8988T (cell line): ENCODE measurements at regions not wholly inside any gene's neighbourhood (a gene's known extent, or its start where the extent isn't known, plus 50 kb on each side); places are given as distances from the start of the nearest gene placed in this dataset.

Experiments
- DNase-seq: peaks from one replicate; pipeline ENCODE4 v3.0.0; 2011

DNA sequence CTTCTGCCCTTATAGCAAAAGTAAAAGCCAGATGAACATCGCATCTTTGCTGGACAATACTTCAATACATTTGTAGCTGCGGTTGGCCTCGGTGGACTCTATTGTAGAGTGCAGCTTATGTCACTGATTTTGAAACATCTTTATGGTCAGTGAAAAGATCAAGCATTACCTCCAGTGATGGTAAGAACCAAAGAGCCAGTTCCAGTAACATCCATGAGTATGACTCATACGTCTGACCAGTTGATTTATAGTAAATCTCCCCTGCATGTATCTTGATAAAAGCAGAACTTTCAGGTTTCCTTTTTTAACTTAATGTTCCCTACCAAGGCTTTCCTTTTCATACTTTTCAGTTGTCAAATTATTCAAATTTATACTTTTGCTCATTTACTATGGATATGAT lies 119.2 kb upstream of the HNRNPA3 start:
- no peak for DNase-seq

DNA sequence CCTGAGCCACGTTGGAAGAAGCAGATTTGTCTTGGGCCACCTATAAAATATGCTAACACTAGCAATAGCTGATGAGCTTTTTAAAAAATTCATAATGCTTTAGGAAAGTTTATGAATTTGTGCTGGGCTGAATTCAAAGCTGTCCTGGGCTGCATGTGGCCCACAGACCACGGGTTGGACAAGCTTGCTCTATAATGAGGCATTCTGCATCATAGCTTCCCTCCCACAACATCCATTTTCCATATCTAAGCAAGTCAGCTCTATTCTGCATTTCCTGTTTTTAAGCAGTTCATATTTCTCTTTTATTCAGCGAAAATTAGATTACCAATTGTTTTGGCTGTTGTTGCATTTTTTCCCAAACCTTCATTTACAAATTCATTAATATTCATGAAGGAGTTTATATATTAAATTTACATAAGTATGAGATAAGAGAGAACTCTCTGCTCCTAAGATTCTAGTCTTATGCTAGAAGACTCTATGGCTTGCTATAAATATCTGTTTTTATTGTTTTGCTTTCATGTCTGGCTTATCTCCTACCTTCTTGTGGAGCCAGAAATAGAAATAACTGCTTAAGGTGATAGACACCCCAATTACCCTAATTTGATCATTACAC lies 114.5 kb upstream of the HNRNPA3 start:
- DNase-seq = no peak

DNA sequence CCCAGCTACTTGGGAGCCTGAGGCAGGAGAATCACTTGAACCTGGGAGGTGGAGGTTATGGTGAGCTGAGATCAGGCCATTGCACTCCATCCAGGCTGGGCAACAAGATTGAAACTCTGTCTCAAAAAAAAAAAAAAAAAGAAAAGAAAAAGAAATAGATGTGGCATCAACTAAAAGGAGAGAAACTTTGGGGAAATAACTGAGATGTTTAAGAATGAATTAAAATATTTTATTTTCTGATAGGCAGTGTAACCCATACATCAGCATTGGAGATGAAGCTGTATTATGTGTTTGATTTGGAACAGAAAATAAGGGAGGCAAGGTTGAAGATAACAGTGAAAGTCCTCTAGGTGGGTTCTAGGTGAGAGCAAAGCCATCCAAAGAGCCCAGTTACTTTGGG lies 110.7 kb upstream of the HNRNPA3 start:
- DNase-seq = no peak

DNA sequence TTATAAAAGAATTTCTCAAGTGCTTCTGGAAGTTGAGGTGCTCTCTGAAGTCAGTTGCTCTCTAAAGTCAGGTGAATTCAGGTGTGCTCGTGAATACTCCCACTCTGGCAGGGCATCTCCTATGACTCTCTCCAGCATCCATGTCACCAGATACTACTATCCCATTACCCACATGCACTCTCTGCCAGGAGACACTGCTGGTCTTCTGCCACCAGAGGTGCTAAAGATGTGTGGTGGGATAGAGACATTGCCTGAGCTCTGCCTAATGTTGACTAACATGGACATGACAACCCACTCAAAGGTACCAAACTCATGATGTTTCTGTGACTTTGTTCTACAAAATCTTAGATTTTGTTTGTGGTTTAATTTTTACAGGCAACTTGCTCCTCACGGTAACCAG lies 106.4 kb upstream of the HNRNPA3 start:
- DNase-seq = no peak

DNA sequence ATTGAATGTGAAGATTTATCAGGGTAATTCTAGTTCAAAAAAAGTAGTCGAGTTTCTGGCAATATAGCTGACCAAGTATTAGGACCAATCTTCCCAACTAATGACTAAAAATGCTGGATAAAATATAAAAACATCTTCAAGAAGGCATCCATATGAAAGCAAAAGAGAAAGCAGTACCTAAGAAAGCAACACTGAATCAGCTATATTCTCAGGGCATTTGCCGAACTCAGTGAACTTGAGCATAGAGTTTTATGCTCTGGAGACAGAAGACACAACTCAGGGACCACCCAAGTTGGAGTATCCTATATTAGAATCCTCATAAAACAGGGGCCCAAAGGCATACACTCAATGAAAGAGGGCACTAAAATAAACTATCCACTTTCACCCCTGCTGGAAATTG lies 103.7 kb upstream of the HNRNPA3 start:
- DNase-seq = no peak

DNA sequence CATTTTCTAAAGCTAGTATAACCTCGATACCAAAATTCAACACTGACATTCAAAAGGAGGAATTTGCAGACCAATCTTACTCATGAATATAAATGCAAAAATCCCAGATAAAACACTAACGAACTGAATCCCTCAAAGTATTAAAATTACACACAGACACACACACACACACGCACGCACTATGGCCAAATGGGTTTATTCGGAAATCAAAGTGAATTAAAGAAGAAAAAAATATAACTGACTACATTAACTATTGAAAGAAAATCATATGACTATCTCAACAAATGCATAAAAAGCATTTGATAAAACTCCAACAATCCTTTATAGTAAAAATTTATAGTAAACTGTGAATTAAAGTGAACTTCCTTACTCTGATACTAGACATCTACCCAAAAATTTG lies 97.9 kb upstream of the HNRNPA3 start:
- DNase-seq = no peak

DNA sequence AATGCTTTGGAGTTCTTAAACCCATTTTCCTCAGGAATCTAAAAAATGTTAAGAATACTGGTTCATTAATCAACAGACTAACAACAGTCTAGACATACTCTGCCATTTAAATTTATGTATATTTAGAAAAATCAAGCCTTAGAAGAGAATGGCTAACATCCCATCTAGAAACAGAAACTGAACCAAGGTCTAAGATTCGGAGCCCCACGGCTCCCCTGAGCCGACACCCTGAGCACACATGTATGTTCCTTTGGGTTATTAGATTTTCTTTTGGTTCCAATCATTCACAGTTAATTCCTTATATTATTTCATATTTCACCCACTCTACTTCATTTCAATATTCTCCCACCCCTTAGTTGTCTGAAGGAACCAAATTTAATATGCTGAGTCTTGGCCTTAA lies 94.8 kb upstream of the HNRNPA3 start:
- DNase-seq = no peak

DNA sequence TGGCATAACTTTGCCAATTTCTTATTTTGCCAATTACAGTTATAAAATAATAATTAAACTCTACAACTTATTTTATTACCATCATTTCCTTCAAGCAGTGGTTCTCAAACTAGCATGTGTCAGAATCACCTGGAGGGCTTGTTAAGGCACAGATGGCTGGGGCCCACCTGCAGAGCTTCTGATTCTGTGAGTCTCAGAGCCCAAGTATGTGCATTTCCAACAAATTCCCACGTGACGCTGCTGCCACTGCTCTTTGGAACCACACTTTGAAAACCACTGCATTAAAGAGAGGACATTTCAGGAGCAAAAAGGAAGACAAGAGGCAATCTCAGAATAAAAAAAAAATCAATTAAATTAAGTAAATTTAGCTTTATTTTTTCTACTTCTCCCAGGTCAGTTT lies 94.0 kb upstream of the HNRNPA3 start:
- no peak for DNase-seq

DNA sequence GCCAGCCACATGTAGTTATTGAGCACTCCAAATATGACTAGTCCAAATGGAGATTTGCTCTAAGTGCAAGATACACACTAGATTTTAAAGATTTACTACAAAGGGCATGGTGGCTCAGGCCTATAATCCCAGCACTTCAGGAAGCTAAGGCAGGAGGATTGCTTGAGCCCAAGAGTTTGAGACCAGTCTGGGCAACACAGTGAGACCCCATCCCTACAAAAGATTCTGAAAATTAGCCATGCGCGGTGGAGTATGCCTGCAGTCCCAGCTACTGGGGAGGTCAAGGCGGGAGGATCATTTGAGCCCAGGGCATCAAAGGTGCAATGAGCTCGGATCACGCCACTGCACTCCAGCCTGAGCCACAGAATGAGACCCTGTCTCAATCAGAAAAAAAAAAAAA lies 93.5 kb upstream of the HNRNPA3 start:
- DNase-seq = no peak

DNA sequence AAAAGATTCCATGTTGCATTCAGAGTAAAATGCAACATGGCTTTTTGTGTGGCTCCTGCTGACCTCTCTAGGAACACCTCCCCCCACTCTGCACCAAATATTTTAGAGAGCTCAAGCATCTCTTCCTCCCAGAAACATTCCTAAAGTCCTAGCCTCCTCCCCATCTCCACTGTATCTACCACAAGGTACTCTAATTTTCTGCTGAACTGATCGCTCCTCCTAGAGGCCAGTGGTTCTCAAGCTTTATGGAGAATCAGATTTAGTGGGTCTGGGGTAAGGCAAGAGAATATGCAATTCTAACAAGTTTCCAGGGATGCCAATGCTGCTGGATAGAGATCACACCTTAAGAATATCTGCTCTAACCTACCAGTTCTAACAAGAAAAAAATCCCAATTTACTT lies 89.5 kb upstream of the HNRNPA3 start:
- DNase-seq = no peak

DNA sequence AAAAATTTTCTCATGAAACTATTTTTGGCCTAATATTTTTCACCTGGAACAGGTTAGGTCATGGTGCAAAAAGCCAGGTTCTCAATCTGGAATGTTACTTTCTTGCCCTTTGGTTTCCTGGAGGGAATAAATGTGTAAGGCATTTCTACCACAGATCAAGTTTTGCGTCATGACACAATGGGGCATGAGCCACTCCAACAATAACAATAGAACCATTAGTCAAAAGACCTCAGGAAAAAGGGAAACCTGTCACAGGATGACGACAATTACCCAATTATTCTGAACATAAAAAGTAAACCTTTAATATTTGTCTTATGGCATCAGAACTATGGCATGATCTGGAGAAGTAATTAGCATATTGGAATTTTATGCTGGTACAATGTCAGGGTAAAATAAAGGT lies 88.2 kb upstream of the HNRNPA3 start:
- no peak for DNase-seq

DNA sequence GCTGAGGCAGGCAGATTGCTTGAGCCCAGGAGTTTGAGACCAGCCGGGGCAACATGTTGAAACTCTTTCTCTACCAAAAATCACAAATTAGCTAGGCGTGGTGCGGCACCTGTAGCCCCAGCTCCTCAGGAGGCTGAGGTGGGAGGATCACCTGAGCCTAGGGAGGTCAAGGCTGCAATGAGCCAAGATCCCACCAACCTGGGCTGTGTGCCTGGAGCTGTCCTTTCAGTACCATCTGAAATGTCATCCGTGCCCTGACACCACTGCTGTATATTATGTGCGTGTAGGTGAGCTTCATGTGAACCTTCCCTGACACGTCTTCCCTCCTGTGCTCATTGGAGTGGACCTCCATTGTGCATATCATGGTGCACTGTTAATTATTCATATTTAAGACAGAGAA lies 84.8 kb upstream of the HNRNPA3 start:
- DNase-seq = no peak

DNA sequence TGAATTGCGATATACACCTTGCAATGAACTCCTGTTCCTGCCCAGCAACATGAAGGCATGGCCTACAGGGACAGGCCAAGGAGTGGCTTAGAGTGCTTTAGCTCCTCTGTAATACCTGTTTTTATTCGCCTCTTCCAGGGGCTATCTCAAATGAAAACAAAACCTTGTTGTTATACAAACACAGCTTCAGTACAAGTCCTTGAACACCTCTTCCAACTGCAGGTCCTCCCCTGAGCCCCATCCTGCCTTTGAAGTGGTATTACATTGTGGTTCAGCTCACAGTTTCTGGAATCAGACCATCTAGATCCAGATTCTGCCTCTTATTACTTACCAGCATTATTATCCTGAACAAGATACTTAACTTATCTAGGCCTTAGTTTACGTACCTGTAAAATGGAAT lies 83.0 kb upstream of the HNRNPA3 start:
- no peak for DNase-seq

DNA sequence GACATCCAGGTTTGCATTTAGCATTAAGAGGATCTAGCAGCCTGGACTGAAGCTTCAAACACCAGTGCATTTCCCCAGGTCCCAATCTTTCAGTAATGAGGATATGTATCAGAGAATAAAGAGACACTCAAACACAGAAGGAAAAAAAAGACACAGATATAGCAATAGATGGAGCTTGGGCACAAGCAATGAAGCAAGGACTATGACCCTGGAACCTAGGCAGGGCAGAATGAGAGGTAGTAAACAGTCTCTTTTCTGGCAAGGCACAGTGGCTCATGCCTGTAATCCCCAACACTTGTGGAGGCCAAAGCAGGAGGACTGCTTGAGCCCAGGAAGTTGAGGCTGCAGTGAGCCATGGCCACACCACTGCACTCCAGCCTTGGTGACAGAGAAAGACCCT lies 80.7 kb upstream of the HNRNPA3 start:
- no peak for DNase-seq

DNA sequence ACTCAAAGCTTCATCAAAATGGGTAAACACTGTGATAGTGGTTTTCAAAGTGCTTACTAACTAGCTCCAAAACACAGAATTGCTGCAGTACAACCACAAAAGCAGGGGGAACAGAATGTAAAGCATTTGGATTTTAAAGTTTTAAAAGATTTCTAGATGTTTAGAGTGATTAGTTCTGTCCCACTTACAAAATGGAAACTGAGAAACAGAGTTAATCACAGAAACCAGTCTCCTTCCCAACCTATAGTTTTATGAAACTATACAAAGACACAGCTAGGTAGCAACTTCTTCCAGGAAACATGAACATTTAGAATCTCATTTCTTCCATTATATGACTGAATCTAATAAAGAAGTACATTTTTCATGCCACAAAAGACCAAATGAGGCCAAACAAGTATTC lies 73.8 kb upstream of the HNRNPA3 start:
- no peak for DNase-seq

DNA sequence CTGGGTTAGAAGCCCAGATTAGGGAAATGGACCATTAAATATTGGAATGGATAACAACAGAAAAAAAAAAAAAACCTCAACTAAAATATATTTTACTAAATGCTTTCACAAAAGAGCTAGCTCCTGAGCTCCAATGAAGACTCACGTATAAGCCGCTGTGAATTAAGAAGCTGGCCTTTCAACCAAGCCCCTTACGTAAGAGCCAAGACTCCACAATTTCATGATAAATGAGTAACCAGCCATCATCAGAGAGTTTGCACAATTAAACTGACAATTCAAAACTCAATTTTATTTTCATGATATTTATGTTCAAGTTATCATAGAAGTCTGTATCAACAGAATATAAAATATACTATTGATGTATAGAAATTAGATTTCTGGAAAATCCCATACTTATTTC lies 70.7 kb upstream of the HNRNPA3 start:
- DNase-seq = no peak

DNA sequence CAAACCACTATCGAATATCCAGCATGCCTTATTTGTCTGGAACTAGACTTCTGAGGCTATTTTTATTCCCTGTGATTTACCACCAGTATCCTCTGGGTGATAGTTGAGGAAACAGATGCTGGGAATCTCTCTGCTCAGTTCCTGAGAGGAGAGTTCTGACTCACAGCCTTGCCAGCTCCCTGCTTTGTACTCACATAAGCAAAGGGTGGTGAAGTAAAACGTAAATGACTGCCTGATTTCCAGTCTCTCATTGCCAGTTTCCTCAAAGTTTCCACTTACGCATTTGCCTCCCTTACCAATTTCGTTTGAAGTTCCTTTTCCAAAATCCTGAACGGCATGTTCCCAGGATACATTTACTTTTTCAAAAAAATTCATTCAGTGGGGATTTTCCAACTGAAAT lies 69.2 kb upstream of the HNRNPA3 start:
- no peak for DNase-seq

DNA sequence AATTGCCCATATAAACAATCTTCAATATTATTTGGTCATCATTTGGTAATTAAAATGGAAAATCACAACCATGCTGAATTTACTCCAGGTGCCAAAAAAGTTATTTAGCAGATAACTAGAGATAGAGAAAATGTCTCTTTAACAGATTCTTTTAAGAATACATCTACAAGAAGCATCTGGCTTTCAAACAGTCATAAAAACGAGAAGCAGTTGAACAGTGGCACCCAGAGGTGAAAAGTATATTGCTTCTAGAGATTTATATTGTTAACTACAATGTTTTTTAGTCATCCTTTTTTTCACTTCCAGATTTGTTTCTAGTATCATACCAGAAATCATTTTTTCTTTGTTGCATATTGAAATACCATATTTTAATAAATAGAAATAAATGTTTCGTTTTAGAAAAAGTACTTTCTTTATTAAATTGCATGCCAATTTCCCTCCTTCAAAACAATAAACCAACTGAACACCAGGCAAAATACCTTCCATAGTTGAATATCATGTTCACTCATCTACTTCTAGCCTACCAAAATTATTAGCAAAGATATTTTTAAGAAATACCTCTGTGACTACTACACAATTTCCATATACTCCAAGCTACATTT lies 65.4 kb upstream of the HNRNPA3 start:
- DNase-seq = no peak

DNA sequence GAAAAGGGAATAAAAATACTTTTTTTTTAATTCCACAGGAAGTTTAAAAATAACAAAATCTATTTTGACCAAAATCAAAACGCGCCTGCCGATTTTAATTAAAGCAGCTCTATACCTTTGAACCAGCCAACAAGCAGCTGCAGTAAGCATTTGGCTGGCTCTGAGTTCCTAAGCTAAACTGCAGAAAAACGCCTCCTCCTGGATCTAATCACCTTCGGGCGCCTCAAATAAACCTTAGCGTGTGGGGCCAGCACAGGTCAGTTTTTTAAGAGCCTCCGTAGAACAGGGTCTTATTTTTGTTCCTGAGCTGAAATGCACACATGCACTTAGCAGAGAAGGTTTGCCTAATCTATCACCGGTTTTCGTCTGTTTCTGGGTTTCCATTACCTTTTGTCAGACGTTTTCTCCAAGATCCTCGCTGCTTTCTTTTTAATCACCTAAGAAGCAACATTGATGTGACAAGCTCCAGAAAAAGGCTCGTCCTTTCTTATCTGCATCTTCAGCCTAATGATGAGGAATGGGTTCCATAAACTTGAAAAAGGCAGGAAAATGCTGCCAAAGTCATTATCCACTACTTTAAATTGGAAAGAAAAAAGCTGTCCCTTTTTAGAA lies 64.7 kb upstream of the HNRNPA3 start:
- no peak for DNase-seq

DNA sequence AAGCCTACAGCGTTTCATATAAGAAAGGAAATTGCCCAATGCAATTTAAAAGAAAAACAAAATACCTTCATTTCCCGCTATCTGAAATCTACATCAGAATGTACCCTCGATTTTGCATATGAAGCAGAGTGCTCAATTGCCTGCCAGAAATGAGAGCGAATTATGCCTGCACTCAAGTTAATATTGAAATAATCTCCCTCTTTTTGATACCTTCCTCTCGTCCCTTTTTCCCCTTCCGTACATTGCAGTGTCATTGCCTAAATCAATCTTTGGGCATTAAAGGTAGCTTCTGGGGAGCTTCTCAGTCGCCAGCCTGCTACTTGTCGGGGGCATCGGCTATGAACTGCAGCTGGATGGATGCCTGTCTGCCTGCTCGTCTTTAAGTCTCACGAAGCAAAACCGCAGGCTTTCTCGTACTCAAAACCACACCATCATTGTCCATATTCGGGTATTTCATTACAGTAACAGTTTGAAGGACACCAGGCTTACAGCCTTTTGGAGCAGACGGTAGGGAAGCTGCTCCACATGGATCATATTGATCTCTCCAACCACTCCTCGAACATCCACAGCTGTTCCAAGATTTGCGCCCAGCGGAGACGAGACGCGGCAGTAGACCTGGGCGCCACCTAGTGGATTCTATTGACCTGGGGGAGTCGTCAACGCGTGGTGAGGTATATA lies 64.0 kb upstream of the HNRNPA3 start:
- DNase-seq = no peak

DNA sequence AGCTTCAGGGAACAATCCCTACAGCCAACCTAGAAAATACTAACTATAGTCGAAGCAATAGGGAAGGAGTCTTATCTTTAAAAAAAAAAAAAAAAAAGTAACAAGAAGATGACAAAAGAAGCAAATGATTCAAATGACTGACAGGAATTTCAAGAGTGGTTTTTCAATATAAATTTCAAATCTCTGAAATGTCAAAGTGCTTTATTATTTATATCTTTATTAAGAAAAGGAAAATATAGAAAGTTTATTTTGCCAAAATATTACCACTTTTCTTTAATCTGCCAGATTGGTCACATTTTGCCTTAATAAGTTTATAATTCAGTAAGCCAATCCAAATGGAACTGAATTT lies 63.5 kb upstream of the HNRNPA3 start:
- no peak for DNase-seq

DNA sequence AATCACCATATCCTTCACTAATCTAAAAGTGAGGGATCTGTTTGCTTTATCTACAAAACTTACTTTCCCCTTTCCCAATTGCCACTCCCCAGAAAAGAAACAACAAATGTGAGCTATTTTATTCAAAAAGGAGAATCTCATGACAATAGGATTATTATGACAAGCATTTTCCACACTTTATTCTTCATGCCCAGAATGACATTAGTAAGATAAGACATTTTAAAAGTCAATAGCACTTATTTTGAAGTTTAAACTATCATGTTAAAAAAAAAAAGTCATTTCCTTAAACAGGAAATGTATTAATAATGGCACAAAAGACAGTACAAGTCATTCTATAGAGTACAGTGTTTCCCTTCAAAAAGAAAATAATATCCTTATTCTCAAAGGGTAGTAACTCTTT lies 58.8 kb upstream of the HNRNPA3 start:
- no peak for DNase-seq

DNA sequence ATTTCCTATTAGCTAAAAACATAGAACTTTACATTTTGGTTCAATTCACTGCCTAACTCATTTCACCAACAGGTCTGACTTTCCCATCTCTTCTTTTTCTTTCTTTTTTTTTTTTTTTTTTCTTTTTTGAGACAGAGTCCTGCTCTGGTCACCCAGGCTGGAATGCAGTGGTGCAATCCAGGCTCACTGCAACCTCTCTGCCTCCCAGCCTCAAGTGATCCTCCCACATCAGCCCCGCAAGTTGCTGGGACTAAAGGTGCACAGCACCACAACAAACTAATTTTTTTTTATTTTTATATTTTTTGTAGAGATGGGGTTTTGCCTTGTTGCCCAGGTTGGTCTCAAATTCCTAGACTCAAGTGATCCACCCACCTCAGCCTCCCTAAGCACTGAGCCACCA lies 57.8 kb upstream of the HNRNPA3 start:
- DNase-seq = no peak

DNA sequence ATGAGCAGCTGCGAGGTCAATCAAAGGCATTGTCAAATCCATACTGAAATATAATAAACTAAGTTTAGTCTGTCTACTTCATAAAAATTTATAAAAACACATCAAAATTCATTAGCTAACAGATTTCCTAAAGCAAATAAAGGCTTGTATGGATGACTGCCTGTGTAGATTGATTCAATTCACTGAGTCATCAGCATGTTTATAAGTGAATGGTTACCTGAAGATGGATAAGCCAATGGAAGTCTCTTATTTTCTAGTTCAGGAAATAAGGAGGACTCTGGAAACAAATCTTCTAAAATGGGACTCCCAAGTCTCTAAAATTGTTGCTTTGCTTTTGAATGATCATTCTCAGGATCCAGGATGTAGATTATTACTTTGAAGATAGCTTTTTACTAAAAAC lies 57.0 kb upstream of the HNRNPA3 start:
- no peak for DNase-seq
